ENCODE measurements at regions not wholly inside any gene's neighbourhood (a gene's known extent, or its start where the extent isn't known, plus 50 kb on each side); places are given as distances from the start of the nearest gene placed in this dataset.

DNA sequence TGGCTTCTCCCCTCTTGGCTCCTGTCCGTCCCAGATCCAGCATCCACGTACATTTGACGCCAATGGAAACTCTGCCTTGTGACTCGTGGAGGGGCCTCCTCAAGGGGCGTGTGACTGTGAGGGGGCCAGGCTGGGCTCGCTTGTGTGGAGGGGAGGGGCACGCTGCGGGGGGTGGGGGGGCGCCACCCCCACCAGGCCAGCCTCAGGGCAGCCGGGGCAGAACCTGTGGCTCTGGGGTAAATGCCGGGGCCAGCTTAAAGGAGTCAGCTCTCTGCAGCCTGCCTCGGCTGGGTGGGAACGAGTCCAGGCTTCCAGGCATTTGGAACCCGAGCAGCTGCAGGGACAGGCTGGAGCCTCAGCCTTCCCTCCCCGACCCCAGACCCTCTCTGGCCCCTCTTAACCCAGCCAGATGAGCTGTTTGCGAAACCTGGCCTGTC, 94.1 kb downstream of the SIK1 start:
- no peak for DNase-seq (ENCODE audit: low read depth in 2 of 2)

DNA sequence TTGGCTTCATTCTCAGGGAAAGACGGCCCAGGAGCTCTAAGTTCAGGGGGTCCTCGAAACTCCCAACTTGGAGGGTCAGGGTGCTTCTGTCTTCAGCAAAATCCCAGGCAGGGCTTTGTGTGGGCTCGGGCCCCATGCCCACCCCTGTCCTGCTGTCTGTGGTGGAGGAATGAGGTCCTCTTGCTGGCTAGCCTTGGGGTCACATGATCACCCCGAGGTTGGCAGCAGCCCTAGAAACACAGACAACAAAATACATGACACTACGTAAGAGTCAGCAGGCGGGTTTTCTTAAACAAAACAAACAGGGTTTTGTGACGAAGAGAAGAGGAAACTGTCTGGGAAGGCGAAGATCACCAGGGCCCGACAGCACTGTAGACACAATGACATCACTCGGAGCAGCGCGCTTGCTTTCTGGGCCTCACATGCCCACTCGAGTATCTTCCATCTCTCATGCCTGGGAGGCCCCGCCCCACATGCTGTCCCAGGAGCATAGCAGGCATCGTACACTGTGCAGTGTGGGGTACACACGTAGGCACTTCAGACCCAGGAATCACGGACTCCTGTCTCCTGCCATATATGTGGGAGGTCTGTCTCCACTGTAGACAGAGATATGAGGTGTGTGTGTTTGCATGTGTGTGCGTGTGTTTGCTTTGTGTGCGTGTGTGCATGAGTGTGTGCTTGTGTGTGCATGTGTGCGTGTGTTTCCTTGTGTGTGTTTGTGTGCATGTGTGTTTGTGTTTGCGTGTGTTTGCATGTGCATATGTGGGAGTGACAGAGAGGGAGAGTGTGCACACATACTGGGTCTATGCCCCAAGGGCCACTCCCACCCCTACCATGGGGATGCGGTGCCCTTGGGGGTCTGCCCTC, 94.7 kb downstream of the SIK1 start:
- no peak for DNase-seq (ENCODE audit: low read depth in 2 of 2)

DNA sequence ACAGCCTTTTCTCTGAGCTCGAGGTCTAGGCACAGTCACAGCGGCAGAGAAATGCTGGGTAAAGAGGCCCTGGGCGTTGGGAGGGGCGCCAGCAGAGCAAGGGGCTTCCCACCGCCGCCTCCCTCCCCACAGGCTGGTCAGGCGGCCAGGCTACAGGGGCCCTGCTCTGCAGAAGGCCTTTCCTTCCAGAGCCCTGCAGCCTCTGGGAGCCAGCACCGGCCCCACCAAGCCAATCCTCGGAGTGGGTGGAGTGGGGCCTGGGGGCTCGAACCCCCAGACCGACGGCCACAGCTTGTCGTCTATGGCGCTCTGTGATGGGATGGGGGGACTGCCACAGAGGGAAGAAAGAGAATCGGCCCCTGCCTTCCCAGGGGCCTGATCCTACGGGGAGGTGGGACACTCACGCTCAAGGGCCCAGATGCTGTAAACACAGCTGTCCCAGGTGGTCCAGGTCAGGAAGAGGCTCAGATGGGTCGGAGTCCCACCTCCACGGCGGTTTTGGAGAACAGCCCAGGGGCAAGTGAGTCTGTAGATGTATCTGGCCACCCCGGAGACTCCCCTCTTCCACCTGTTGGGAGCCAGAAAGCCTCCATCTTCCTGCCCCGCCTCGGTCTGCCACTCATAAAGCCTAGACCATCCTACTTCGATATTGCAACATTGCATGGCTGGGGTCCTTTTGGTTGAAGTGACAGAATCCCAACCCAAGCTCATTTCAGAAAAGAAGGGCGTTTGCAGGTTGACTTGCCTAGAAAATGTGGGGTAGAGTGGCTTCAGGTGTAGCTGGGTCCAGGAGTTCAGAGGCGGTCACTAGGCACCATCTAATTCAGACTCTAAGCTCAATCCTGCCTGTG, 95.6 kb downstream of the SIK1 start:
- DNase-seq (ENCODE audit: low read depth in 2 of 2) = no peak

DNA sequence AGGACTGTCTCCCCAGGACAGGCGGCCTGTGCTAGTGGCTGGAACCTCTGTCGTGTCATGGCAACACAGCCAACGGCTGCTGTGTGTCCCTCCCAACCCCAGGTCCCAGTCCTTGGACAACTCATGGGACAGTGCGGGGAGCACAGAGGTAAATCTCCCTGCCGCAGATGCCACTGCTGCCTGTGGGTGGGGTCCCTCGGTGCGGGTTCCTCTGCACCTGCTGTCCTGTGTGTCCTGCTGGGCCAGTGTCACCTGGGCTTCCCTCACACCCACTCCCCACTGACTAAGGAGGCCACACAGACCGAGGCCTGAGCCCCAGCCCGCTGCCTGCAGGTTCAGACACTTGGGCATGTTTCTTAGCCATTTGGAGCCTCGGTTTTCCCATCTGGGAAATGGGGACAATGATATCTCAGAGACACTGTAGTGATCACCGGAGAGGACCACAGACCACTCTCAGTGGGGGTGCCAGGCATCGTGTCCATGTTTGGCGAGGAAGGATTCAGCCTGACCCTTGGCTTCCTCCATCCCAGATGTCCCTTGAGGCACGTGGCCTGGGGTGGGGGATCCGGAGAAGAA, 96.5 kb downstream of the SIK1 start:
- DNase-seq (ENCODE audit: low read depth in 2 of 2) = no peak

DNA sequence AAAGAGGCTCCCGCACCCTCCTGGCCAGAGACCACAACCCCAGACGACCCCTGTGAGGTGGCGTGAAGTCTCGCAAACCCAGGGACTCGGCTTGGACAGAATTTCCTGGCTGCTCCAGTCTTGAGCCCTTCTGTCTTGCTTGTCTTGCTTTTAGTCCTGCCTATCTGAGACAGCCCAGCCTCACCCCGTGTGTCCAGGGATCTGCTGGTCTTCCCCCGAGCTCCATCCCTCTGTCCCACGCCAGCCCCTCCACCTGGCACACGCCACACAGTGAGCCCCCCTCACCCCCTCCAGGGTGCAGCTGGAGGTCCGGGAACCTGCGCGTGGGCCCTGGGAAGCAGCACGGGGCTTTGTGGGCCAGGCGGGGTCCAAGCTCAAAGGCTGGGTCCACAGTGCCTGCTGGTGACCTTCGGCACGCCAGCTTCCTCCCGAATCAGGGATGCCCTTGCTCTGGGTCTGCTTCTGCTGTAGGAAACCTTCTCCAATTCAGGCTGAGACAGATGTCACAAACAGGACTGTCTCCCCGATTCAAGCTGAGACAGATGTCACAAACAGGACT, 97.1 kb downstream of the SIK1 start:
- DNase-seq (ENCODE audit: low read depth in 2 of 2) = no peak

DNA sequence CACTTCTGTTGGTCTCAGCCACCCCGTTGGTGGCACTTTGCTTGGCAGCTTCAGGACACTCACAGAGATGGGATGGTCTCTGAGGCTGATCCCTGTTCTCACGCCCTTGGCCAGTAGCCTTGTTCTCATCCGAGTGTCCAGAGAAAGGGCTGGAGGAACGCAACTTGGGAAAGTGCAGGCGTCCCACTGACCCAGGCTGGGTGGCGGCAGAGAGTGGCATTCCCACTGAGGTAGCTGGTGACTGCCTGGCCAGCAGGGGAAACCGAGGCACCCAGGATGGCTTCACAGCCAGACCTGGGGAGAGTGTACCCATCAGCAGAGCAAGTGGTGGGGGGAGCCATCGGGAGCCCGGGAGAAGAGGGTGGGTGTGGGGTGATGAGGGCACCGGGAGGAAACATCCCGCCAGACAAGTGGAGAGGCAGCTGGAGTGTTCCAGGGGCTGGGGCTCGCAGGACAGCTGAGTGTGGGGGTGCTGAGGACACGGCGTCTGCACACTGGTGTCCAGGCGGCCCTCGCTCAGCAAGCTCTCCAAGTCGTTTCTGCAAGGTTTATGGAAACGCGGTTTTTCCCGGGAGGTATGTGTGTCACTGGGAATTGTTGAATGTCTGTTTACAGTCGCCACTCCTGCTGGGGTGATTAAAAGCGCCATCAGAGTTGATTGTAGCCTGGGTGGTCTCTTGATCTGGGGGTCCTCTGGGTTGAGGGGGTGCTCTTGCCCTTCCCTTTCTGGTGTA, 97.8 kb downstream of the SIK1 start:
- no peak for DNase-seq (ENCODE audit: low read depth in 2 of 2)

DNA sequence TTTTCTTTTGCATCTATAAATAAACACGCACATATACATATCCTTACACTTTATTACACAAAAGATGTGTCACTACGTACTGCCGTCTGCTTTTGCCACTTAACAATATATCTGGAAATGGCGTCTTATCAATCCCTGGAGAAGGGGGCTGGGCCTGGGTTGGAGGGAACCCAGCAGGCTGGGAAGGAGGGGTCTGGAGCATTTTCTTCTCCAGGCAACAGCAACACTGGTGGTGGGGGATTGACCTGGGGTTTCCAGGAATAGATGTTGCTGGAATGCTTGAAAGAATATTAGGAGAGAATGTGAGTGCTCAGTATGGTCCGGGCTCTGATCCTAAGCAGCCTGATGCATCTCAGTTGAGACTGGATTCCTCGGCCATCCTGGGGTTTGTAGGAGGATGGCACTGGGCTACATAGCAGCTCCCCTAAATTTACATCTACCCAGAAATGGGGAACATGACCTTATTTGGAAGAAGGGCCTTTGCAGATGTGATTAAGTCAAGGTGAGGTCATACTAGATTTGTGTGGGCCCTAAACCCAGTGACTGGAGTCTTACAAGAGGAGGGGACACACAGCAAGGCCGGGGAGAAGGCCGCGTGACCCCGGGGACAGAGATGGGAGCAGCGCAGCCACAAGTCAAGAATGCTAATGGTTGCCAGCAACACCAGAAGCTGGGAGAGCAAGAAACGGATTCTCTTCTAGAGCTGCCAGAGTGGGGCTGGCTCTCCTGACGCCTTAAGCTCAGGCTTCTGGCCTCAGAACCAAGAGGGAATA, 98.6 kb downstream of the SIK1 start:
- DNase-seq (ENCODE audit: low read depth in 2 of 2) = no peak

DNA sequence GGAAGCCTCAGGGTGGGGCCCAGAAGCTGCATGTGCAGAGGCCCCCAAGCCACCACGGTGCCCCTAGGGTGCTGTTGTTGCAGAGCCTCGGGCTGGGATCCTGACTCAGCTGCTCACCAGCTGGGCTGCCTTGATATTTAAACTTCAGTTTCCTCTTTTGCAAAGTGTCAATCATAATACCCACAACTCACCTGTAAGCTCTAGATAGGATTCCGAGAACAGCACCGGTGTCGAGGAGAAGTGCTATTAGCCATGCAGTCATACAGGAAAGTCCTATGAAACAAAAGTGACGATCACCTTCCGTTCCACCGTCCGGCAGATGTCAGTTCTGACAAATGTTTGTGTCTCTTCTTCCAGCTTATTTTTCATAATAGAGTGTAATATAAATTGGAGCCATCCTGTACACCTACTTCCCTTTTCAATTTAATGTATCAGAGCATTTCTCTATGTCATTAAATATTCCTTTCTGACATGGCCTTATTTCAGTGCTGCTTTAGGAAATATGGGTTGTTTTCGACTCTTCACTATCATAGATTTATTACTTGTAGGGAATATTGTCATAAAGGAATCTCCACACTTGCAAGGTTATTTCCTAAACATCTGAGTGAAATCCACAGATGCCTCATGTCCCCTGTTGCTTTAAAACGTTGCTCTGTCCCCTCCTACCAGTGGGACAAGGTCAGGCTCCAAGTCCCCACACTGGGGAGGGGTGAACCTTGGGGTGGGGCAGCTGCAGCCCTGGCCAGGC, 100.8 kb downstream of the SIK1 start:
- DNase-seq (ENCODE audit: low read depth in 2 of 2) = no peak

DNA sequence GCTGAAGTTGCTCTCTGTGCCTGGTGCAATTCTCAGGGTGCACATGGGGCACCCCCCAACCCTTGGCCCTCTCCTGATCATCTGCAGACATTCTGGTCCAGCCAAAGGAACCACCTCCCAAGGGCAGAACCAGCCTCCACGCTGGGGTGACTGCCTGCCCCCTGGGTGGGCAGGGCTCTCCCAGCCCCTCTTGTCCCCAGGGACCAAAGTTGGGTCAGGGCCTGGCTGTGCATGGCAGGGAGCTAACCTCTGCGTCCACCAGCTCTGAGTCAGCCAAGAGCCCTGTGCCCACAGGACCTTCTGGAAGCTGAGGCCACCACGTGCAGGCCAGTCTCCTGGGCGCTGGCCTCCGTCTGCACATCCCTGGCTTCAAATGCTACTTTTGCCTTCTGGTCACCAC, 101.9 kb downstream of the SIK1 start:
- DNase-seq (ENCODE audit: low read depth in 2 of 2) = no peak

DNA sequence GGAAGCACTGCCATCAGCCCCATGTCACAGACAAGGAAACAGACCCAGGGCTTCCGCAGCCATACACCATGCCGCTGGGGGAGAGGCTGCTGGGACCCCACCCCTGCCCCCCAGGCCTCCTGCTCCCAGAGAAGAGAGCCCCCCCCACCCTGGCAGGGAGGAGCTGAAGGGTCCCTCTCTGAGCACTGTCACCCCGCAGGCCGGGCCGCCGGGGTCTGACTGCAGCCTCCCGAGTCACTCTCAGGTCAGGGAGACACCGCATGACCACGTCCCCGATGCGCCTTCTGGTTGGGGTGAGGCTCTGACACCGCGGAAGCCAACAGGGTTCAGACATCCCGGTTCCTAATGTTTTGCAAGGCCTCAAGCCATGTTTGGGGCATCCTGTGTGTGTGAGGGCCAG, 102.3 kb downstream of the SIK1 start:
- no peak for DNase-seq (ENCODE audit: low read depth in 2 of 2)

DNA sequence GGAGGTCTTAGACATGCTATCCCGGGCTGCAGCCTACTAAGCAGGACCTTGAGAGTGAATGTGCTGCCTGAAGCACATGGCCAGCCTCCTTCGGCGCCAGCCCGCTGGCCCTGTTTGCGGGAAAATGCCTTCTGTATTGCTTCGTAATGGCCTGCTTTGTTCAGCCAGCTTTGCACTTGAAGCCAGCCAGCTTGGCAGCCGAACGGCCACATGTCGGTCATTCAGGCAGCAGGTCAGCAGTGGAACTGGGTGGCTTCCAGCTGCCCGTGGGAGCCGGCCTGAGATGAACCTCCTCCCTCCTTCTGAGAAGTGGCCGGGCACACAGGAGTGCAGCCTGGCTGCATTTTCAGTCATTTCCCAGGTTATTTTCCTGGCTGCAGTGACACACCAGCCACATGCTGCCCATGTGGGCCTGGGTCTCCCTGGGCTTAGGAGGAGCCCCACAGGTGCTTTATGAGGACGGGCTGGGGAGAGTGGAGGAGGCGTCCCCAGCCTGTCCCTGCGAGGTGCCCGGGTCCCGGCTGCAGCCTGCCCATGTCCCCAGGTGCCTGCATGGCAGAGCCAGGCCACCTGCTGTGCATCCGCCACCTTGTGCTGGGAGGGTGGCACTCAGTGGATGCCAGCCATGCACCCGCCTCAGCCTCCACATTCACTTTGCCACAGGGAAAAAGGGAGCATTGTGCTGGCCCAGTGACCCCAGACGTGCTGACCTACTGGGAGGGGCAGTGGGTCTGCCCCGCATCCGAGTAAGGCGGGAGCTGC, 103.5 kb downstream of the SIK1 start:
- DNase-seq (ENCODE audit: low read depth in 2 of 2) = no peak

DNA sequence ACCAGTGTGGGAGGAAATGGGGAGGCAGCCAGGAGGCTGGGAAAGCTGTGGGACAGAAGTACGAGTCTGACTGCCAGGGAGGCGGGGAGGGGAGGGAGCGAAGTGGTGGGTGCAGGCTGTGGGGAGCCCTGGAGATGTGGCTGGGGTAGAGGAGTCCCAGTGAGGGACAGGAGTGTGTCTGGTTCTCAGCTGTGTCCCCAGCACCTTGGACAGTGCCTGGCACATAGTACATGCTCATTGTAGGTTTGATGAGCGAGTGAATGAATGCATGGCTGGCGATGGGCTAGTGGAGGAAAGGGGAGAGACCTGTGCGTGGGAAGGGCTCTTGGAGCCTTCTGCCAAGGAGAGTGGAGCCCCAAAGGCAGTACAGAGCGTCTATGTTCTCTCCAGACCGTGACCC, 104.1 kb downstream of the SIK1 start:
- DNase-seq (ENCODE audit: low read depth in 2 of 2) = no peak

DNA sequence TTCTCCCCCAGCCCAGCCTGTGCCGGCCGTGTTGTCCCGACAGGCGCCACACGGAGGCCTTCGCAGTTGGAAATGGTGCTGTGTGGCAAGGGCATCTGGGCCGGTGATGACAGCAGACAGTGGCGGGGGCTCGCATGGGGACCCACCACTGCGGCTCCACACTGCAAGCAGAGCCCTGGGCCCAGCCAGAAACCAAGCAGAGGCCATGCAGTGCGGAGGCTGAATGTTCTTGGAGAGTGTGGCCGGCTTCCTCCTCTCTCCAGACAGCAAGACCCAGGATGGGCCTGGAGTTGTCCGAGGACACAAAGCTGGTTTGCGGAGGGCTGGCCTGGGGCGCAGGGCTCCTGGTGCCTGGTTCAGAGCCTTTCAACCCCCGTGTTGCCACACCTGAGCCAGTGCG, 104.6 kb downstream of the SIK1 start:
- DNase-seq (ENCODE audit: low read depth in 2 of 2) = no peak

DNA sequence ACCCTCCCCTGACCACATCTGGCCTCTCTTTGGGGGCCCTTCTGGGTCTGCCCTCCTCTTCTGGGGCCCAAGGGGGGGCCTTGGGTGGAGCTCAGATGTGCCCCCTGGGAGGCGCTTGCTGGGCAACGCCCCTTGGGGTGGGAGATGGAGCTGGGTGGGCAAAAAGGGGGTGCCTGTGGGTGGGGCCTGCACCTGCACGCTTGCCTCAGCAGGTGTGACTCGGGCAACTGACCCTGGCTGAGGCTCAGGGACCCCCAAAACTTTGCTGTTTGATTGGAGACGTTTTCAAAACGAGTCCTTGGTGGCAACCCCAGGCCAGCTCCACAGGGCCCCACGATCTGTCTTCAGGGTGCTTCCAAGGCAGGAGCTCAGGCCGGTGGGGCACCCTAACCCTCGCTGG, 105.3 kb downstream of the SIK1 start:
- no peak for DNase-seq (ENCODE audit: low read depth in 2 of 2)

DNA sequence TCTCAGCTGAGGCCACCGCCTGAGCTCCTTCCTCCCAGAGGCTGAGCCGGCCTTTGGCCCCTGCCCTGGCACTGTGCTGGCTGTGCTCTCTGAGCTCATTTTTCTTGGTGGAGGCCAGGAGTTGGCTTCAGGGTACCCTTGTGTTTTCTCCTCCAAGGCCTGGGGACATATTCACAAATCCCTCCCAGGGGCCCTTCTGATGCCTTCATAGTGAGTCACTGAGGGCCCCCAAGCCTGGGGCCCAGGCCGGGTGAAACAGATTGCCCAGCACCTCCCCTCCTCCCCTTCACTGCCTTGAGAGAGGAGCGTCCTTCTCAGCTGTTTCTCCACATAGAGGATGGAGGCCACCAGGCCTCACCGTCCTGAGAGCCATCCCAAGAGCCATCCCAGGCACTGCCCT, 105.8 kb downstream of the SIK1 start:
- no peak for DNase-seq (ENCODE audit: low read depth in 2 of 2)

DNA sequence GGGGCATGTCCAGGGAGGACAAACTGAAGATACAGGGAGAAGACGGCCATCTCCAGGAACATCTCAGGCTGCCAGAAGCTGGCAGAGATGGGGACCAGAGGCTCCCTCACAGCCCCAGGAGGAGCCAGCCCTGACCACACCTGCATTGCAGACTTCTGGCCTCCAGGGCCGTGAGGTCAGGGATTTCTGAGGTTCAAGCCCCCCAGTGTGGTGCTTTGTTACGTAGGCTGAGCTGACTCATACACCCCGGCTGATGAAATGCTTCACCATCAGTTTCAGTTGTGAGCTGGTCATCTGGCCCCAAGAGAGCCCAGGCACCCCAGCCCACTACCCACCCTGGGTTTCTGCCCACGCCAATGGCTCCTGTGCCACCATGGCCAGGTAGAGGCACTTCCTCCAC, 106.4 kb downstream of the SIK1 start:
- DNase-seq (ENCODE audit: low read depth in 2 of 2) = no peak

DNA sequence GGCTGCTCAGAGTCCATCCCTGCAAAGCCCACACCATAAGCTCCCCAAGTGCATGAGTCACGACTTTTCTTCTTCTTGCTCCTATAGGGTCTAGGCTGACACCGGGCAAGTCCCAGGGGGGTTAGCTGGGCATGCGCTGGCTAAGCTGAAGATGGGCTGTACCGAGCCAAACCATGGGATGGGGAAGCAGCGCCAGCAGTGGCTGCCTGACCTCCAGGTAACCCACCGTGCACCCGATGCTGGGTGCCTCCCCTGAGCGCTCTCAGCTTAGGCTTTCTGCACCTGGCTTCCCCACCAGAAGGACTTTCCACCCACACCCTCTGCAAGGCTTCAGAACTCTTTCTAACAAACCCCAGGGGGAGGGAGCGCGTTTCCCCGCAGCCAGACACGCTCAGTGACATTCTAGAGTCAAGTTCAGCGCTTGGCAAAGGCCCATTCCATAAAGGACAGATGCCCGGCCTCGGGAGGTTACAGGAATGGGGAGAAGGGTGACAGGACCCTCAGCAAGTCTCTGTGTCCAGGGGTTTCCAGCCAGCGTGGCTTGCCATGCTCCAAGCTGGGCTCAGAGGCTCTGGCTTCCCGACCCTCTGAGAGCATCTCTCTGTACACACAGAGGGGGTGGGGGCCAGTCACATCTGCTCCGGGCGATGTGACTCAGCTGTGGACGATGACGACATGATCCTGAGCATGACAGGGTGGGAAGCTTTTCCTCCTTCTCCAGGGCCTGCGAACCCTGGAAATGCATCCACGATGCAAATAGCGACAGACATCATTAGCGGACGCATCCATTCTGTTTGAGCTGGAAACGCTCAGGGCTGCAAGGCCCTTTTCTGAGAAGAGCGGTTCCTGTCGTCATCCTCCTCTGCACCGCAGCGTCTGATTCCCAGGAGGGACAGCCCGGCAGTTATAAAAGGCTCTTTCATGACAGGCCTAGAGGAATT, 107.8 kb downstream of the SIK1 start:
- DNase-seq (ENCODE audit: low read depth in 2 of 2) = no peak

DNA sequence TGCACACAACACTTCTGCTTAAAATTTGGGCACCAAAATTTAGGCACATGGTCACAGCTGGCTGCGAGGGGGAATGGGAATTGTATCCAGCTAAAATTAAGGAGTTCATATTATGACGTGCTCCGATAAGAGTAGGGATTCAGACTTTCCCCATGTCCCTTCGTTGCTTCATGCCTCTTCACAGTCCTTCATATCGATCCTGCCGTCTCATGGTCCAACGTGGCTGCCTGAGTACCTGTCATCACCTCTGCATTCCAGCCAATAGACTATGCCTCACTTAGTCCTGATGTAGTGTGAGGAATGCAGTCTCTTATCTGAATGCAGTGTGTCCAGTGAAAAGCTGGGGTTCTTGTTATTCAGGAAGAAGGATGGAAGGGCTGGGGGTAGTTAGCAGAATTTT, 108.6 kb downstream of the SIK1 start:
- no peak for DNase-seq (ENCODE audit: low read depth in 2 of 2)
